Activated CD4-positive, alpha-beta T cell treated with anti-CD3 and anti-CD28 coated beads, Interleukin-2, amount 10 ng/mL, durations not matched to agents 7 days and 5 days (primary cell): ENCODE measurements at regions not wholly inside any gene's neighbourhood (a gene's known extent, or its start where the extent isn't known, plus 50 kb on each side); places are given as distances from the start of the nearest gene placed in this dataset.
"Not testable (repeated sequence)": the region's sequence is repeated elsewhere in the genome, so short reads cannot be mapped to it uniquely, and the experiment has no call there.

Experiments
- CTCF ChIA-PET: fragments of 350-600 bp; sonication (Branson Sonifier 250); formaldehyde crosslinking; loops from one replicate; lab custom pipeline; 2021; ENCODE audit warnings: antibody characterized with exemption; lab: Charles Lee
- POLR2A ChIA-PET: fragments of 350-600 bp; sonication (Branson Sonifier 250); formaldehyde crosslinking; loops from one replicate; lab custom pipeline; 2021; ENCODE audit warnings: antibody characterized with exemption; lab: Charles Lee
- DNase-seq: peaks from one replicate; pipeline ENCODE4 v3.0.0-alpha.2; 2020
- H3K27ac Mint-ChIP-seq: one replicate; pipeline ENCODE4 v1.8.0; 2021; ENCODE audit warnings: mild to moderate bottlenecking, moderate library complexity, mixed read lengths
- H3K27me3 Mint-ChIP-seq: one replicate; pipeline ENCODE4 v1.8.0; 2021; ENCODE audit warnings: mixed read lengths
- H3K36me3 Mint-ChIP-seq: one replicate; pipeline ENCODE4 v1.8.0; 2021; ENCODE audit warnings: low read depth, mixed read lengths
- H3K4me1 Mint-ChIP-seq: one replicate; pipeline ENCODE4 v1.8.0; 2021; ENCODE audit warnings: mixed read lengths
- H3K4me3 Mint-ChIP-seq: one replicate; pipeline ENCODE4 v1.8.0; 2021; ENCODE audit warnings: mild to moderate bottlenecking, moderate library complexity, mixed read lengths
- H3K9me3 Mint-ChIP-seq: one replicate; pipeline ENCODE4 v1.8.0; 2021; ENCODE audit warnings: mixed read lengths

DNA sequence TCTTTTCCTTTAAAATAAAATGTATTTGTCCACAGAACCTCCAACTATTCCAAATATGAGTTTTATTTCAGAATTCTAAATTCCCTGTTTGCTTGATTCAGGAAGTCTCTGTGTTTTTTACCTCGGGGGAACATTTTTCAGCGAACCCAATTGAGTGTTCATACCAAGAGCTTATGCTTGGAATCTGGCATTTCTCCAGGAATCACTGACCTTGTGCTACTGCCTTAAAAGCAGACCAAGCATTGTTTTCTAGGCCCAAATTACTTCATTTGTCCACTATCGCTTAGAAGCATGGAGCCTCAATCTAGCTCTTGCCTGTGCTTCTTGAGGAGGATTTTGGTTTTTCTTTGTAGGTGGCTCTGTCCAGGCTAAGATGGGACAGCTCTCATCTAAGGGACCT is 59.4 kb downstream of the EBLN1 start:
- Mint-ChIP-seq H3K36me3 (no peaks in the 10 kb centered on the region), H3K4me1 (peaks cover 11% of the 10 kb centered on the region), H3K4me3 (no peak overlapping the region), H3K9me3 (peaks cover 3% of the 10 kb centered on the region), H3K27me3 (no peaks in the 10 kb centered on the region), H3K27ac (no peak overlapping the region)
- DNase-seq, result no peak
- ChIA-PET POLR2A (no interaction called here), CTCF (no interaction called here)

- ChIA-PET POLR2A (no interaction called here), CTCF (no interaction called here)
- Mint-ChIP-seq H3K36me3 (no peaks in the 10 kb centered on the region), H3K4me3 (no peak overlapping the region), H3K27me3 (no peaks in the 10 kb centered on the region), H3K9me3 (peaks cover 3% of the 10 kb centered on the region), H3K27ac (no peak overlapping the region), H3K4me1 (peaks cover 11% of the 10 kb centered on the region)
- no peak for DNase-seq
Observed at GRCh38 chr10:22156750-22157149, 61.1 kb downstream of the EBLN1 start.

GRCh38 chr10:22152403-22152802 is 65.4 kb downstream of the EBLN1 start:
- H3K27me3 Mint-ChIP-seq, result peaks cover 3% of the 10 kb centered on the region
- H3K4me1 Mint-ChIP-seq, result no peaks in the 10 kb centered on the region
- POLR2A ChIA-PET, result no interaction called here
- H3K27ac Mint-ChIP-seq, result no peak overlapping the region
- peaks cover 11% of the 10 kb centered on the region for H3K9me3 Mint-ChIP-seq
- DNase-seq, result no peak
- CTCF ChIA-PET, result interaction anchor here (0.9 kb wide), 1 partner anchor 661 kb away, joined by 3 read pairs; no protein-coding TSS in a partner anchor
- H3K36me3 Mint-ChIP-seq, result no peaks in the 10 kb centered on the region
- H3K4me3 Mint-ChIP-seq, result no peak overlapping the region

GRCh38 chr10:22150842-22151241 is 67.0 kb downstream of the EBLN1 start:
- DNase-seq, result no peak
- Mint-ChIP-seq H3K36me3 (no peaks in the 10 kb centered on the region), H3K27ac (no peak overlapping the region), H3K27me3 (peaks cover 3% of the 10 kb centered on the region), H3K4me1 (no peaks in the 10 kb centered on the region), H3K4me3 (no peak overlapping the region), H3K9me3 (peaks cover 19% of the 10 kb centered on the region)
- ChIA-PET CTCF (no interaction called here), POLR2A (no interaction called here)

DNA sequence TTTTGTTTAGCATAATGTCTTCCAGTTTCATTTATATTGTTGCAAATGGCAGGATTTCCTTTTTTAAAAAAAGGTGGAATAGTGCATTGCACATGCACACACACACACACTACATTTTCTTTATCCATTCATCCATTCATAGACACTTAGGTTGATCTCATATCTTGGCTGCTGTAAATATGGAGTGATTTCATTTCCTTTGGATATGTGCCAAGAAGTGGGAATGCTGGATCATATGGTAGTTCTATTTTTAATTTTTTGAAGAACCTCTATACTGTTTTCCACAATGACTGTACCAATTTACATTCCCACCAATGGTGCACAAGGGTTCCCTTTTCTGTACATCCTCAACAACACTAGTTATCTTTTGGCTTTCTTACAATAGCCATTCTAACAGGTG is 68.9 kb downstream of the EBLN1 start:
- Mint-ChIP-seq H3K27ac (no peak overlapping the region), H3K4me1 (no peaks in the 10 kb centered on the region), H3K4me3 (no peak overlapping the region), H3K36me3 (no peaks in the 10 kb centered on the region), H3K9me3 (peaks cover 19% of the 10 kb centered on the region), H3K27me3 (peaks cover 3% of the 10 kb centered on the region)
- ChIA-PET POLR2A (no interaction called here), CTCF (no interaction called here)
- DNase-seq, result no peak

DNA sequence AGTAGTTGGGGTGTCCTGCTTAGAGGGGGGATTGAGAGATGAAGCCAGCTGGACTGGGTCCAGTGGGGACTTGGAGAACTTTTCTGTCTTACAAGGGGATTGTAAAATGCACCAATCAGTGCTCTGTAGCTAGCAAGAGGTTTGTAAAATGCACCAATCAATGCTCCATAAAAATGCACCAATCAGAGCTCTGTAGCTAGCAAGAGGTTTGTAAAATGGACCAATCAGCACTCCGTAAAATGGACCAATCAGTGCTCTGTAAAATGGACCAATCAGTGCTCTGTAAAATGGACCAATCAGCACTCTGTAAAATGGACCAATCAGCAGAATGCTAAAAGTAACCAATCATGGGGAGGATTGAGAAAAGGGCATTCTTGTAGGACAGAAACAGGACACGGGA is 71.9 kb downstream of the EBLN1 start:
- DNase-seq, H3K36me3 Mint-ChIP-seq, H3K4me3 Mint-ChIP-seq, POLR2A ChIA-PET, H3K4me1 Mint-ChIP-seq, H3K27ac Mint-ChIP-seq, H3K27me3 Mint-ChIP-seq: not testable (repeated sequence)
- CTCF ChIA-PET, result interaction anchor here (1.0 kb wide), 1 partner anchor 9 kb away, joined by 4 read pairs; no protein-coding TSS in a partner anchor
- peaks cover 13% of the 10 kb centered on the region for H3K9me3 Mint-ChIP-seq

DNA sequence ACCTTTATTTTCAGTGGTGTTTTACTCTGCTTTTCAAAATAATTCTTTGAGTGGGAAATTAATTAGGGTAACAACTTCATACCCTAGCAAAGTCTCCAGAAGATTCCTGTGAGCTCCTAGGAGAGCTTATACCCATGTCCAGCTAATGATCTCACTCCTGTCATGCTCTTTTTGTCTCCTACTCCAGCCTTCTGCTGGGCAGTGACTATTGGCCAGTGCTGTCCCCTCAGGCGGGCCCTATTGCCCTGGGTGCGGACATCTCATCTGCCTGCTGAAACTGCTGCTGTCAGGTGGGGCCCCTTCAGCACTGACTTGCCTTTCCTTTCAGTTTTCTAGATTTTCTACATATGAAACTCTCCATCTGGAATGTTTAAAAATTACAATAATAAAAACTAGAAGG is 80.3 kb downstream of the EBLN1 start:
- DNase-seq, result no peak
- Mint-ChIP-seq H3K9me3 (no peaks in the 10 kb centered on the region), H3K4me3 (no peak overlapping the region), H3K27me3 (no peaks in the 10 kb centered on the region), H3K4me1 (peaks cover 8% of the 10 kb centered on the region), H3K36me3 (no peaks in the 10 kb centered on the region), H3K27ac (no peak overlapping the region)
- ChIA-PET POLR2A (no interaction called here), CTCF (interaction anchor here (1.6 kb wide), 1 partner anchor 8 kb away, joined by 4 read pairs; no protein-coding TSS in a partner anchor)

DNA sequence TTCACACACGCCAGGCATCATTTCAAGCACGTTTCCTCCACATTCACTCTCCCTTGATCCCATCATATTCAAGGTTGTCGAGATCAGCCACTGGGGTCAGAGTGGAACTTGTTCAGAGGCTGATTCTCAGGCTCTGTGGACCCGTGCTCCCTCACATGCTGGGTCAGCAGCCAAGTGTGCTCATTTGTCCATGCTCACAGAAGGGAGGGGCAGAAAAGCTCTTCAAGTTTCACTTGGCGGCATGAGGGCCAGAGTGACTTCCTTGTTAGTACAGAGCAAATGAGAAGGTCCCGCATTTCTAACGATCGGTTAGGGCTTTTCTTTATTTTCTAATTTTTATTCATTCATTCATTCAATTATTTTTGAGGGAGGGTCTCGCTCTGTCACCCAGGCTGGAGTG is 82.2 kb downstream of the EBLN1 start:
- Mint-ChIP-seq H3K4me3 (no peak overlapping the region), H3K36me3 (no peaks in the 10 kb centered on the region), H3K27me3 (no peaks in the 10 kb centered on the region), H3K4me1 (peaks cover 8% of the 10 kb centered on the region), H3K27ac (no peak overlapping the region), H3K9me3 (no peaks in the 10 kb centered on the region)
- POLR2A ChIA-PET, result no interaction called here
- DNase-seq, result no peak
- CTCF ChIA-PET, result no interaction called here

GRCh38 chr10:22133749-22134624 is 83.8 kb downstream of the EBLN1 start:
- CTCF ChIA-PET, result interaction anchor here (0.5 to 0.6 kb wide), 2 partner anchors 531 to 645 kb away, joined by 3 to 4 read pairs; no protein-coding TSS in a partner anchor
- H3K27ac Mint-ChIP-seq, result no peak overlapping the region

DNA sequence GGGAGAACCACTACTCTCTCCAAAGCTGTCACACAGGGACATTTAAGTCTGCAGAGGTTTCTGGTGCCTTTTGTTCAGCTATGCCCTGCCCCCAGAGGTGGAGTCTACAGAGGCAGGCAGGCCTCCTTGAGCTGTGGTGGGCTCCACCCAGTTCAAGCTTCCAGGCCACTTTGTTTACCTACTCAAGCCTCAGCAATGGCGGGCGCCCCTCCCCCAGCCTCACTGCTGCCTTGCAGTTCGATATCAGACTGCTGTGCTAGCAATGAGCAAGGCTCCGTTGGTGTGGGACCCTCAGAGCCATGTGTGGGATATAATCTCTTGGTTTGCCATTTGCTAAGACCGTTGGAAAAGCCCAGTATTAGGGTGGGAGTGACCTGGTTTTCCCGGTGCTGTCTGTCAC is 87.0 kb downstream of the EBLN1 start:
- POLR2A ChIA-PET, CTCF ChIA-PET, H3K4me3 Mint-ChIP-seq, DNase-seq, H3K36me3 Mint-ChIP-seq, H3K27me3 Mint-ChIP-seq, H3K27ac Mint-ChIP-seq, H3K9me3 Mint-ChIP-seq: not testable (repeated sequence)
- H3K4me1 Mint-ChIP-seq, result peaks cover 14% of the 10 kb centered on the region

More at GRCh38 chr10:22133749-22134624, 83.8 kb downstream of the EBLN1 start:
- peaks cover 4% of the 10 kb centered on the region for H3K36me3 Mint-ChIP-seq
- H3K4me1 Mint-ChIP-seq, result peaks cover 14% of the 10 kb centered on the region
- no peaks in the 10 kb centered on the region for H3K27me3 Mint-ChIP-seq
- POLR2A ChIA-PET, result no interaction called here
- DNase-seq, result no peak
- peaks cover 4% of the 10 kb centered on the region for H3K9me3 Mint-ChIP-seq
- H3K4me3 Mint-ChIP-seq, result no peak overlapping the region

DNA sequence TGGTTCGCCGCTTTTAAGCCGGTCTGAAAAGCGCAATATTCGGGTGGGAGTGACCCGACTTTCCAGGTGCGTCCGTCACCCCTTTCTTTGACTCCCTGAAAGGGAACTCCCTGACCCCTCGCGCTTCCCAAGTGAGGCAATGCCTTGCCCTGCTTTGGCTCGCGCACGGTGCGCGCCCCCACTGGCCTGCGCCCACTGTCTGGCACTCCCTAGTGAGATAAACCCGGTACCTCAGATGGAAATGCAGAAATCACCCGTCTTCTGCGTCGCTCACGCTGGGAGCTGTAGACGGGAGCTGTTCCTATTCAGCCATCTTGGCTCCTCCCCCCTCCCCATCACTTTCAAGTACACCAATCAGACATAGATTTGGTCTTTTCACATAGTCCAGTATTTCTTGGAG is 88.2 kb downstream of the EBLN1 start:
- H3K27ac Mint-ChIP-seq, DNase-seq, H3K4me3 Mint-ChIP-seq, H3K9me3 Mint-ChIP-seq, CTCF ChIA-PET, H3K27me3 Mint-ChIP-seq, H3K36me3 Mint-ChIP-seq, POLR2A ChIA-PET: not testable (repeated sequence)
- H3K4me1 Mint-ChIP-seq, result peaks cover 14% of the 10 kb centered on the region

GRCh38 chr10:22121181-22121580 is 96.6 kb downstream of the EBLN1 start:
- H3K4me1 Mint-ChIP-seq, H3K27ac Mint-ChIP-seq, DNase-seq, H3K36me3 Mint-ChIP-seq, POLR2A ChIA-PET, H3K4me3 Mint-ChIP-seq, H3K9me3 Mint-ChIP-seq: not testable (repeated sequence)
- CTCF ChIA-PET, result interaction anchor here (0.8 kb wide), 1 partner anchor 38 kb away, joined by 3 read pairs; no protein-coding TSS in a partner anchor
- peaks cover 13% of the 10 kb centered on the region for H3K27me3 Mint-ChIP-seq

DNA sequence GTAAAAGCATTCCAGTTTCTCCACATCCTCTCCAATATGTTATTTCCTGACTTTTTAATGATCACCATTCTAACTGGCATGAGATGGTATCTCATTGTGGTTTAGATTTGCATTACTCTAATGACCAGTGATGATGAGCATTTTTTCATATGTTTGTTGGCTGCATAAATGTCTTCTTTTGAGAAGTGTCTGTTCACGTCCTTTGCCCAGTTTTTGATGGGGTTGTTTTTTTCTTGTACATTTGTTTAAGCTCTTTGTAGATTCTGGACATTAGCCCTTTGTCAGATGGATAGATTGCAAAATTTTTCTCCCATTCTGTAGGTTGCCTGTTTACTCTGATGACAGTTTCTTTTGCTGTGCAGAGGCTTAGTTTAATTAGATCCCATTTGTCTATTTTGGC is 97.7 kb downstream of the EBLN1 start:
- H3K27ac Mint-ChIP-seq, H3K9me3 Mint-ChIP-seq, H3K36me3 Mint-ChIP-seq, CTCF ChIA-PET, DNase-seq, H3K4me3 Mint-ChIP-seq, POLR2A ChIA-PET, H3K4me1 Mint-ChIP-seq: not testable (repeated sequence)
- peaks cover 13% of the 10 kb centered on the region for H3K27me3 Mint-ChIP-seq
